GM21390 (cell line): ENCODE measurements at regions not wholly inside any gene's neighbourhood (a gene's known extent, or its start where the extent isn't known, plus 50 kb on each side); places are given as distances from the start of the nearest gene placed in this dataset.

Source experiments
- ATAC-seq: cut with Tn5 transposase; IDR thresholded peaks from one replicate; pipeline ENCODE4 v1.9.1; 2021; ENCODE audit not compliant: unreplicated experiment

DNA sequence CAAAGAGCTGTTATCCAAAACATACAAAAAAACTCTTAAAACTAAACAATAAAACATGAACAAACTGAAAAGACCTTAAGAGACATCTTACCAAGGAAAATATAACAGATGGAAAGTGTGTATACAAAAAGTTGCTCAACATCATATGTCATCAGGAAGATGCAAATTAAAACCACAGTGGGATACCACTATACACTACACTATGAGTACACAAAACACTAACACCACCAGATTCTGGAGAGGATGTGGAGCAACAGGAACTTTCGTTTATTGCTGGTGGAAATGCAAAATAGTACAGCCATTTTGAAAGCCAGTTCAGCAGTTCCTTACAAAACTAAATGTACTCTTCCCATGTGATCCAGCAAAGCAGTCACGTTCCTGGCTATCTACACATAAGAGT lies 221.4 kb downstream of the CMPK2 start:
- ATAC-seq = no peak

DNA sequence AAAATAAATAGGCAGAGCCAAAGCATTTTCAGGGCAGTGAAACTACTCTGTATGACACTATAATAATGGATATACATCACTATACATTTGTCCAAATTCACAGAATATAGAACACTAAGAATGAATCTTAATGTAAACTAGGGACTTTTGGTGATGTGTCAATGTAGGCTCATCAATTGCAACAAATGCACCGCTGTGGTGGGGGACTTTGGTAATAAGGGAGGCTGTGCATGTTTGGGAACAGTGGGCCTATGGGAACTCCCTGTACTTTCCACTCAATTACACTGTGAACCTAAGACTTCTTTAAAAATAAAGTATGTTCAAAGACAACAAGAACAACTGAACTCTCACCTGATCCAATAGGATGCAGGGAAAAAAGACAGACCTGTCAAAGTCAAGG lies 220.7 kb downstream of the CMPK2 start:
- no peak for ATAC-seq

DNA sequence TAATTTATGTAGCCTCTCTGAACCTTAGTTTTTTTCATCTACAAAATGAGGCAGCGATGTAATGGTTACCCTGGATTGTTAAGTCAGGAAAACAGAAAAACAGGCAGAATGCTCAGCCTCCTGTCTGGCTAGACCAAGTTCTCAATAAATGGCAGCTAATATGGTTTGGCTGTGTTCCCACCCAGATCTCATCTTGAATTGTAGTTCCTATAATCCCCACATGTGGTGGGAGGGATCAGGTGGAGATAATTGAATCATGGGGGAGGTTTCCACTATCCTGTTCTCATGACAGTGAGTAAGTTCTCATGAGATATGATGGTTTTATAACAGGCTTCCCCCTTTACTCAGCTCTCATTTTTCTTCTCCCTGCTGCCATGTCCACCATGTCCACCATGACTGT lies 220.0 kb downstream of the CMPK2 start:
- ATAC-seq = no peak

DNA sequence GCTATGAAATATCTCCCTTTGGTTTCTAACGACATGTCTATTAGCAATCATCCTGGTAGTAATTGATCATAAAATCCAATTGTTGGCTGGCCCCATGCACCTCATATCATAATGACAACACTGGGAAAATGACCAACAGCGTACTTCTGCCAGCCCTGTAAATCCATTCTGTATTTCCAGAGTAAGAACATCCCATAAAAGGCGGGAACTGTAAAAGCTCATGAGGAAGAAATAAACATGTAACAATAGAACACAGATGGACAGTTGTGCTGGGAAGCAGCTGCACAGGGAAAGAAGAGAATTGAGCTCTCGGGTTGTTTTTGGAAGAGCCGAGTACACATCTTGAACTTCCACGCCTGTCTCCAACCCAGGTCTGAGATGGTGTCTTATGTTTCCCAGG lies 218.7 kb downstream of the CMPK2 start:
- no peak for ATAC-seq

DNA sequence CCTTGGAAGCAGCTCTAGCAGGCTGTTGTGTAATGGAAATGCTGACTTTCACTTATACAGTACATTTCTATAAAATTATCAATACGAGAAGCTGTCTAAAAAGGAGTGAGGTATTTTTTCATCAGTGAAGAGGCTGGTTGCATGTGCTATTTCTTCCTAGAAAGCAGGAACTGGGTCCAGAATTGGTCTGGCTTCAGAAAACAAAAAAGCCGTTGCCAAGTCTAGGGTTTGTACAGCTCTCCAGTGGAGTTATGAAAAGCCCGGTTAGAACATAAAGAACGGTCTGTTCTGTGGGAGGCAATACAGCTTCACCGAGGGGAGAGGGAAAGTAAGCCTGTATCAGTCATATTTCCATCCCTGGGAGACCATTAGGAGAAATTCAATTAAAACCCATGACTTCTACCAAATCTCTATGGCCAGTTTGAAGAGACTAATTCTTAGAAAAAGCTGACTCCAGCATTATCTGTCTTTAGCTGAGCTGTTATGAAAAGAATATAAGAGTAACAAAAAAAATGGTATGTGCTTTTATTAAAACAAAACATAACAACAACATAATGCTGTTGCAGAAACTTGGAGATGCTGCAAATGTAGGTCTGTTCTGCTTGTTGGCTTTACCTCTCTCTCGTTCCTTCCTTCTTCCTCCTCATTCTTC lies 217.0 kb downstream of the CMPK2 start:
- ATAC-seq = no peak

DNA sequence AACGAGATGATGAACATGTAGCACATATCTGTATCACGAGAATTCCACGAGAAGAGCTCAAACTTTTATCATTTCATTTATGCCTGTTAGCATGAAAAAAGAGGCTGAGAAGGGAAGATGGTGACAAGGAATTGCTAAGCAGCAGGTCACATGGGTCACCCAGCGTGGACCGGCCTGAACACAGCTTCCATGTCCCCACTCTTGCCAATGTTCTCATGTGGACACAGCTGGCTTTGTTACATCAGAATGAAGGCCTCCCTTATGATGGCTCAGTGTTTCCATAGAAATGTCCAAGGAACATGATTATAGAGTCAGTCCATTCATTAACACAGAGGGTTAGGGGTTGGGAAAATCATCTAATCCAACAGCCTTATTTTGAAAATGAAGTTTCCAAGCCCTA lies 215.4 kb downstream of the CMPK2 start:
- ATAC-seq = no peak

DNA sequence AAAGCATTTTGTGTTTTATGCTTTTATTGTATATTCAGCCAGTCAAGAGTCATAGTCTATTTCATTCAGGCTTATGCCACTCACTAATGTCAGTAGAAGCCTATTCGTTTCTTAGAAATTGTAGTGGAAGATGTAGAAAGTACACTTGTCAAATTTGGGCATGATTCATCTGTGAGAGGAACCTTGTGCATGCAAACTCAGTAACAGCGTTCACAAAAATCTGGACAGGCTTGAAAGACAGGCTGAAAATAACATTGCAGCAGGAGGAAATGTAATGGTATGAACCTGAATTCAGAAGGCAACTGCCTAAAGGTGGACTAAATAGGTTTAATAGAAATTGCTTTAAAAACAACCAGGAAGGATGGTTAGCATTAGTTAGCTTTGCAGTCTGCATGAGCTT lies 213.5 kb downstream of the CMPK2 start:
- no peak for ATAC-seq

DNA sequence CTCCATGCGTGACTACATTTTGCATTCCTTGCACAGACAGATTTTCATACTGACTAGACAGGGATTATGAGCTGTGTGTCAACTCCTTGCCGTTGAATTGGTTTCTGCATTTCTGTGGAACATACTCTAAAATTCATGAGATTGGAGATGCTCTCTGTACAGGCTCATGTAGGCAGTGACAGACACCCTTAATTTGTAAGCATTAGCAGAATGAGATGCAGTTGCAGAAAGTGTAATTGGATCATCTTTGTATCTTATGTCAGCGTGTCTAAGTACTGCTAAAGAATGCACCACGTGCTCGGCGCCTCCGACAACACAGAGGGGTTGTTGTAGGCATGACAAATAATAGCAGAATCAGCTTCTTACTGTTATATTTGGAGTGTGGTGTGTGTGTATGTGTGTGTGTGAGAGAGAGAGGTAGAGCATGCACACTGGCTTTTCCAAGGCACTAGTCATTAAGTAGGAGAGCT lies 212.4 kb downstream of the CMPK2 start:
- no peak for ATAC-seq

DNA sequence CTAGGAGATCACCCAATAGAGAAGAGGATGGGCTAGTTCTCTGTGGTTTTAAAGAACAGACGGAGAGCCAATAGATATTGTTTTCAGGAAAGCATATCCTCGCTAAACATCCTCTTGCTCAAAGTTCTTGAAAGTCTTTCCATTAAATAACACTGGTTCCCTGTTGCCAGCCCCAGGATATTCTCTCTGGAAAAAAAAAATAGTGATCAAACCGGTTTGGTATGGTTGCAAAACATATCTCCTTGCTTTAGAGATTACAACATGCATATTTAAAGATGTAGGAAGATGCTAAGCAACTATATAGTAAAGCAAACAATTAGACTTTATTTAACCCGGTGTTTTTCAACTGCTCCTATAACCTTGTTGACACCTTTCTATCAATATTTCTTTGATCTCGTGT lies 211.4 kb downstream of the CMPK2 start:
- ATAC-seq = no peak

DNA sequence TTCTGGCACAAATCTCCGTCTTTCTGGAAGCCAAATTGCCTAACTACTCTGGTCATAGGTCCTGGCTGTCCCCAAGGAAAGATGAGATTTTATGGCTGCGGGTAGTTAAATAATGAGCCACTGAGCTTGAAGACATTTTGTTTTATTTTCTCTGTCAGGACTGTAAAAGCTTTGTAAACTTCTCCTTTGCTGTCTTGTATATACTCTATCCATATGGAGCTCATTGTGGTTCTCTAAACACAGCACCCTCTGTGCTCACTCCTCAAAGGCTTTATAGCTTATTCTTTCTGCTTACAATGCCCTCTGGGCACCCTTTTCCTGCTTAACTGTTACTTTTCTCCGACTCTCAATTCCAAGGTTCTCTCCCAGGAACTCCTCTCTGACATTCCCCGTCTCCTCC lies 209.1 kb downstream of the CMPK2 start:
- no peak for ATAC-seq

DNA sequence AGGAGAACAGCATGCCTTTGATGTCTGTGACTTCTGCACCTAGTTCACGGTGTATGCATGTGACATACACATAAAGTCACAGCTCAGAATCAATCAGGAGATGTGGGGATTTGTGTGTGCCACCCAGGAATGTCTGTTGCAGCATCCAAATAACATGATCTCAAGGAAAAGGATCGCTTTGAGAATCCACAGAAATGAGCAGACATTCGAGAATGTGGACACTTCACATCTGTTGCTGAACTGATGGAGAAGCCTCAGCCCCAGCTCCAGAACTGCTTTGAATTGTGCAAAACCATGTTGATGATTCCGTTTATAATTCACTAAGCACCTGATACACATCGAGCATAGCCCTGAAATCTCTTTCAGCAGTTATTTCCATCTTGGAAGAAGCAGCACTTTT lies 208.6 kb downstream of the CMPK2 start:
- ATAC-seq = no peak

DNA sequence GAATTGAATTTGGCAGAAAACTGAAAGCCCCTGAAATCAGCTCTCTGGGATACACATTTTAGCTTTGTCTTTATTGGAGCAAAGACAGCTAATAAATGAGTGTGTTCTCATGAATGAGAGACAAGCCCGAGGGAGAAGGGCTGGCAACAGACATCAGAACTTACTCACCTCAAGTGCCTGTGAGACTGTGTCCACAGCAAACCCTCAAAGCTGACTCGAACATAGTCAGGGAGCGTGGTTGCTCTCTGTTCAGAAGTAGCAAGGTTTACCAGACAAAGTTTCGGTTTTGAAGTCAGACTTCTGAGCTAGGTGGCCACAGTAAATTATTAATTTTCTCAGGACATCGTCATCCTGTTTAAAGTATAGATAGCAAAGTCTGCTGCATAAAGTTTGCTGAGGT lies 207.9 kb downstream of the CMPK2 start:
- peak; percentile 94 for ATAC-seq

DNA sequence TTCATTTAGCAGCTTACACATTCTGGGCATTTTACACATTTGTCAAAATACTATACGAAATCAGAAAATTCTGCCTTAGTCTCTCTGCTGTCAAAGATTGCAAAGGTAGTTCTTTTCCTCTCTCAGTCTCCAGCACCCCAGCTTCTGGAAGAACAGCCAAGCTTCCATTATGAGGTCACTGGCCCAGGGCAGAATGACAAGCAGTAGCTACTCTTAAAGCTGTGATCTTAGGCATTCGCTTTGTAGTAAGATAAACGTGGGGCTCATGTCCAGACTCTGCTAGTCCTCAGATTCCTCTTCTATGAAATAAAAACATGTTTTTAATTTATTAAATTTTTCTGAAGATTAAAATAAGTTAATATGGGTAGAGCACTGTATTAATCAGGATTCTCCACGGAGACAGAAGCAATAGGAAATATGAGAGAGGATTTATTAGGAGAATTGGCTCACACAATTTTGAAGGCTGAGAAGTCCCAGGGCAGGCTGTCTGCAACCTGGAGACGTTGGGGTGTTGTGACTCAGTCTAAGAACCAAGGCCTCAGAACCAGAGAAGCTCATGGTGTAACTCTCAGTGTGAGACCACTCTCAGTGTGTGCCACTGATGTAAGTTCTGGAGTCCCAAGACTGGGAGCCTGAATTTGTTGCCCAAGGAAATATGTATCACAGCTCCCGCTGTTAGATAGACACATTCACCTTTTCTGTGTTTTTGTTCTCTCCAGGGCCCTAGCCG lies 201.2 kb downstream of the CMPK2 start:
- ATAC-seq = no peak

DNA sequence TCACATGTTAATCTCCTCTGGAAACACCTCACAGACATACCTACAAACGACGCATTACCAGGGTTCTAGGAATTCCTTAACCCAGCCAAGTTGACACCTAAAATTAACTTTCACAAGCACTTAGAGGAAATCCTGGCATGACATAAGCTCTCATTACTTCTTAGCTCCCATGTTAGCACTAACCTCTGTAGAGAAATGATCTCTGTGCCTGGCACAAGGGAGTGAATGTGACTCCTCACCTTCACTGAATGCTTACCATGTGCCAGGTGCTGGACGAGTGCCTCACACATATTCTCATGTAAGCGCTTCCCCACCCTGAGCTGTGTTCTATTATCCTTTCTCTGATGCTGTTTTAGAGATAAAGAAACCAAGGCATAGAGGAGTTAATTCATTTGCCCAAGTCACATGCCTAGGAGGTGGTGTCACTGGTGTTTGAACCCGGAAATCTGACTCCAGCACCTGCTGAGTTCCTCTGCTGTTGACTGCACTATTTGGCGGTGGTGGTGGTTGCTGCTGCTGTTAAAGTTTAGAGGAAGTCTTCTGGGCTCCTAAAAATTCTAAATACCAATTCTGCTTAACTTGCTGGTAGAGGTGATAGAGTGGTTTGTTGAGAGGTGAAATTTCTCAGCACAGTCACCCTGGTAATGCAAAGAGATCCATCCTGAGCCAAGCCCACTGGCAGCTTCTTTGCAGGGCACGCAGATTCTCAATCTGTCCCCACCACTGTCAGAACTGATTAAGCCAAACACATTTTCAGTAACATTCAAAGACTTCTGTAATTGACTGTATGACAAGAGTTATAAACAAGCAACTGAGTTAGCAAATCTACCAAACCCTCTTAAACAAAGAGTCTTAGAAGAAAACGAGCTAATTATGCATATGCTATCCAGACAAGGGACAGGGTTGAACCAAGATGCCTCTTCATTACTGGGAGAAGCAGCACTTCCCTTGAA lies 200.3 kb downstream of the CMPK2 start:
- ATAC-seq = no peak

DNA sequence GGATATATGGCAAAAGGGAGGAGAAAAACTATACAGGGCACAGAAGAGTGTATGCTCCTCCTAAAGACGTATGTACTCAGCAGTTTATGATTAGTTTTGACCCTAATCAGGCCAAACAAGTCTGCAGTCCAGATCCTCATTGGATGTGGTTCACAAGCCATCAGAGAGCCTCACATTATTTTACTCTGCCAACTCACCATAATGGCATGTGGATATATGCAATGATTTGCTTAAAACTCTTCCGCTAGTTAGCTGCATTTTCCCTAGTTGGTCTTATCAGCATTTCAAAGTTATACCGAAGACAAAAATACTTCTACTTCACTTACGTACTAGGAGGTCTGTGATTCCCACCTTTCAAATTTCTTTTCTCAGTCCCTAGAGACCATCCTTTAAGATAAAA lies 198.4 kb downstream of the CMPK2 start:
- ATAC-seq = no peak

DNA sequence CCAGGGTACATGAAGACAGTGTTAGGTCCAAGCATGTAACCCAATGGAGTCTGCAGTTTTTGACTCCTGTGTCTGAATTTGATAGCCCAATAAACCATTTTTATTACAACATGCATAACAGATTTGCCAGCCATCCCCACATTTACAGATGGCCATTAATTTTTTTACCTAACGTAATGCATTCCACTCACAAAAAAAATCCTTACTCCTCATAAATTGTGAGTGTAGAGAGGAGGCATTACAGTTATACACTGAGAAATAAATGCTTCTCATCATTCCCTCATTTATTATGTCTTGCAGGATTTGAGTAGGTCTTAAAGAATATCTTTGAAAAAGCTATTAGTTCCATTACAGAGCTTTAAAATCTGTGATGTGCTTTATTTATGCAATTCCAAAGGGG lies 193.8 kb downstream of the CMPK2 start:
- ATAC-seq = no peak

DNA sequence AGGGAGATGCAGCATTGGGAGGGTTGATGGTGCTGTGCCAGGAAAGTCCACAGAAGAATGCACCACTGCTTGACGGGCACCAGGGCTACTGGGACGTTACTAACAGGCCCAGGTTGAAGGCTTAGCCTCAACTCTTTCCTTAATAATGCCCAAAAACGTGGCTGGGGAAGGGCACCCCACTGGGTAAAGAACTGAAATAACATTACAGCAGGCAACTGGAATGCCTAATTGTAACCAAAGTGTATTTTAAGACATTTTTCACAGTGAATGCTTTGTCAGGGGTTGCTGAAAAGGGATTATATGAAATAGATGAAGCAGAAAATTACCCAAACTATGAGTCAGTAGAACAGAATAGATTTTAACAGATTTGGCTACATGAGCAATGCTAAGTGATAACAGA lies 191.3 kb downstream of the CMPK2 start:
- ATAC-seq = no peak

DNA sequence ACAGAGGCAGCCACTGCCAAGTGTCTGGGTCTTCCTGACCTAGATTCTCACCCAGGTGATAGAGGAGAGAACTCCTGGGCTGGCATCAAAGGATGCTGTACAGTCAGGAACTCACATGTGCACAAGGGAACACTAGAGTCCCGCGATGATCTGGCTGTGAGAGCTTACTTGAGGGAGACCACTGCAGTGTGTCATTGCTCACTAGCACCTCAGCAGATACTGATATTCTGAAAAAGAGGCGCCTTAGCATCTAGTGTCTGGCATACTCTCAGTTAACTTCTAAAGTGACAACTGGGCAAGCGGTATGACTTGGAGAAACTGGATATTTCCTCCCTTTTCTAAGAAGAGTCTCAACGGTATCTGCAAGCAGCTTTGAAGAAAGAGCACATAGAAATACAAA lies 189.9 kb downstream of the CMPK2 start:
- ATAC-seq = no peak

DNA sequence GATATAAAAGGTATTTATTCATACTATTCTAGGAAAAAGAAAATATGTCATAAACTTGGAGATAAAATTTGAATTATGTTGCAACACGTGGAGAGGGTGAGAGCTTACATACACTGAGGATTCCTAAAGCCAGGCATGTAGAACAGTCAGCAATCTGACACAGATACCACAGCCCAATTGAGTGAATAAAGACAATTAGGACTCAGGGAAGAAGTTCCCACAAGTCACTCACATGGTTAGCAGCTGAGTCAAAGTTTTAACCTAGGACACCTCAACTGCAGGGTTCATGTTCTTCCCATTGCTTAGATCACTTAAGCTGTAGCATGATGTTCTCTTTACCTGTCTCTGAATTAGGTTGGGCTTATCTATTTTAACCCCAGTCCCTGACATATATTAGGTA lies 189.5 kb downstream of the CMPK2 start:
- no peak for ATAC-seq

DNA sequence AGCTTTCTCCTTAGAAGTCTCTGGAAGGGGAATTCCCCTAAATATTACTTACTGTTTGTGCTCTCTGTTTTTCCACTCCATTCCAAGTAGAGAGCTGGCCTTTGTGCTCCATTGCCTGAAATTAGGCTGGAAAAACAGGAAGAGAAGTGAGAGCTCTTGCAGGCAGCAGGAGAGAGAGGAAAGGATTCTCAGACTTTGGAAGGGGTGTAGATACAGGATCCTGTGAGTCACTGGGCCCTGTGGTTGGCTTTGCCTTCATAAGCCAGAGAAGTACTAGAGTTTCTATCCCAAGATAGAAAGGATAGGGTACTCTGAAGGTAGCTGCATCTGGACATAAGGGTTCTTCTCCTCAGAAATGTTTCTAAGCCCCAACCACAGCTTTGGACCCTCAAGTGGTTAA lies 188.9 kb downstream of the CMPK2 start:
- no peak for ATAC-seq

DNA sequence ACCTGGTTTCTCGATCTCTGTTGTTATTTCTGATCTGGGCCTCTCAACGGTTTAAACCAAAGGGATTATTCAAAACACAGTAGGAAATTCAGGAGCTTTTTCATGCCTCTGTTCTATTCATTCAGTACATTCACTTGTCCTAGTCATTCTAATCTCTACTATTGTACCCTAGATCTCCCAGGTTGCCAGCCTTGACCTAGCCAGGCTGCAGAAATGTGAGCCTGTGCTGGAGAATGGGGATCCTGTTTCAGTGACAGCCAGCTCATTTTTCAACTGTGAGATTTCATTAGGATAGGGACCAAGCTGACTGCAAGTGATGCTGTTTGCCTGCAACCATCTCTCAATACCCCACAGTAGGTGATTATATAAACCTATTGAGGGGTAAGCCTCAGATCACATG lies 186.2 kb downstream of the CMPK2 start:
- ATAC-seq = no peak

DNA sequence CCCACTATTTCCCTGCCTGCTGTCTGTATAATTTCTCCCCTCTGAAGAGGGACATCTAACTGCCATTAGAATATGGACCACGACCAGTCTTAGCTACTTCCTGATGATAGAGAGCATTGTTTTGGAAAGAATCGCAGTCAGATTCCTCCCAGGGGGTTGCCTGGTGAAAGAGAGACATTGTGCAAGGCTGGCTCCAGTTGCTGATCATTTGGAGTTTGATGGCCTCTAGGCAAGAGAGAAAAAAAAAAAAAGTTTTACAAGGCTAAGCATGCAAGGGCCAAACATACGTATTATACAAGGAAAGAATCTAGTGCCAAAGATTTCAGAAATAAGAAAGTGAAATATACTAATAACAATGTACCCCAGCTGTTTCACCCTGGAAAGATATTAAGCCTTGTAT lies 182.2 kb downstream of the CMPK2 start:
- no peak for ATAC-seq
